Loucy (cell line): ENCODE measurements at regions not wholly inside any gene's neighbourhood (a gene's known extent, or its start where the extent isn't known, plus 50 kb on each side); places are given as distances from the start of the nearest gene placed in this dataset.

ENCODE experiments used
- EZH2phosphoT487 ChIP-seq: fragments of 200-600 bp; IDR thresholded peaks from 2 replicates; pipeline ENCODE4 v1.6.1; 2018; ENCODE audit warnings: antibody characterized with exemption, mild to moderate bottlenecking, moderate library complexity, borderline replicate concordance
- TF ChIP-seq, protein P1 (sequence below): fragments of 200-600 bp; sonication (generic); conservative IDR thresholded peaks from 2 replicates; pipeline ENCODE4 v1.5.1; 2014; ENCODE audit warnings: mild to moderate bottlenecking, antibody characterized with exemption, low read length

DNA sequence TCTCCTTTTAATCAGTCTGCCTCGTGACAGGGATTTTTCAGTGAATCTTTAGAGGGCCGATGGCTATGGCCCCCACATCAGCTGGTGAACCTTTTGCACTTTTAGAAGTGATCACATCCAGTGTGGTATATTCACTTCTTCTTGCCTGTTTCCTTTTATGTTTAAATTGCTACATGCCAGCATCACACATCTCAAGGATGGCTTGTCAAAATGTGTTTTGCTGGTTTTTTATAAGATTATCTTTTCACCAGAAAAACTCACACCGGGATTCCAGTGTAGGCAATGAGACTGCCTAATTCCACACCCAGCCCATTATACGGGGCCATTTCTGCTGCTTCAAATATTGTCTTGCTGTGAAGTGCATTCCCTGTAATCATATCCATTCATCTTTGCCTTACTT is 1151.7 kb upstream of the ADGRL4 start:
- TF ChIP-seq, protein P1, sequence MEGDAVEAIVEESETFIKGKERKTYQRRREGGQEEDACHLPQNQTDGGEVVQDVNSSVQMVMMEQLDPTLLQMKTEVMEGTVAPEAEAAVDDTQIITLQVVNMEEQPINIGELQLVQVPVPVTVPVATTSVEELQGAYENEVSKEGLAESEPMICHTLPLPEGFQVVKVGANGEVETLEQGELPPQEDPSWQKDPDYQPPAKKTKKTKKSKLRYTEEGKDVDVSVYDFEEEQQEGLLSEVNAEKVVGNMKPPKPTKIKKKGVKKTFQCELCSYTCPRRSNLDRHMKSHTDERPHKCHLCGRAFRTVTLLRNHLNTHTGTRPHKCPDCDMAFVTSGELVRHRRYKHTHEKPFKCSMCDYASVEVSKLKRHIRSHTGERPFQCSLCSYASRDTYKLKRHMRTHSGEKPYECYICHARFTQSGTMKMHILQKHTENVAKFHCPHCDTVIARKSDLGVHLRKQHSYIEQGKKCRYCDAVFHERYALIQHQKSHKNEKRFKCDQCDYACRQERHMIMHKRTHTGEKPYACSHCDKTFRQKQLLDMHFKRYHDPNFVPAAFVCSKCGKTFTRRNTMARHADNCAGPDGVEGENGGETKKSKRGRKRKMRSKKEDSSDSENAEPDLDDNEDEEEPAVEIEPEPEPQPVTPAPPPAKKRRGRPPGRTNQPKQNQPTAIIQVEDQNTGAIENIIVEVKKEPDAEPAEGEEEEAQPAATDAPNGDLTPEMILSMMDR, result no peak
- TF ChIP-seq EZH2phosphoT487, result no peak
